NT2/D1 (cell line): ENCODE measurements at regions not wholly inside any gene's neighbourhood (a gene's known extent, or its start where the extent isn't known, plus 50 kb on each side); places are given as distances from the start of the nearest gene placed in this dataset.

Experiments used
- DNase-seq: peaks from one replicate; pipeline ENCODE4 v3.0.0-alpha.2; 2011; ENCODE audit warnings: low read depth, low spot score
- H3K27me3 ChIP-seq: 2 replicates; pipeline ENCODE4 v1.6.0; 2011; ENCODE audit warnings: mild to moderate bottlenecking; ENCODE audit not compliant: insufficient read length, insufficient read depth
- H3K36me3 ChIP-seq: 2 replicates; pipeline ENCODE4 v1.6.1; 2011; ENCODE audit warnings: mild to moderate bottlenecking, low read length, mixed read lengths; ENCODE audit not compliant: insufficient read depth, insufficient read length
- H3K4me1 ChIP-seq: 2 replicates; pipeline ENCODE4 v1.5.1; 2011; ENCODE audit not compliant: insufficient read depth, insufficient read length
- H3K4me3 ChIP-seq: 2 replicates; pipeline ENCODE4 v1.5.1; 2011; ENCODE audit warnings: low read depth; ENCODE audit not compliant: insufficient read length
- H3K9ac ChIP-seq: 2 replicates; pipeline ENCODE4 v1.6.0; 2011; ENCODE audit warnings: low read depth; ENCODE audit not compliant: insufficient read length
- H3K9me3 ChIP-seq: 2 replicates; pipeline ENCODE4 v1.5.1; 2011; ENCODE audit warnings: mild to moderate bottlenecking, low read length; ENCODE audit not compliant: insufficient read depth
- SUZ12 ChIP-seq: IDR thresholded peaks from 2 replicates; pipeline ENCODE4 v1.6.1; 2011; ENCODE audit not compliant: insufficient read length, insufficient read depth; ENCODE audit errors: extremely low read depth
- YY1 ChIP-seq: IDR thresholded peaks from 2 replicates; pipeline ENCODE4 v1.6.1; 2011; ENCODE audit not compliant: insufficient read length, insufficient read depth
- ZNF274 ChIP-seq: IDR thresholded peaks from 2 replicates; pipeline ENCODE4 v1.6.1; 2011; ENCODE audit warnings: mild to moderate bottlenecking, low read depth, low read length

- H3K36me3 ChIP-seq: no peaks in the 10 kb centered on the region
- no peak overlapping the region for H3K9ac ChIP-seq
- TF ChIP-seq YY1: no peak
- TF ChIP-seq ZNF274: no peak
- TF ChIP-seq SUZ12: no peak
- no peaks in the 10 kb centered on the region for H3K9me3 ChIP-seq
- no peaks in the 10 kb centered on the region for H3K27me3 ChIP-seq
- H3K4me1 ChIP-seq: no peaks in the 10 kb centered on the region
- no peak for DNase-seq
- H3K4me3 ChIP-seq: no peak overlapping the region
Observed at GRCh38 chr15:87115795-87116194, 1036.1 kb downstream of the AGBL1 start.

- Histone ChIP-seq H3K9me3 (peaks cover 8% of the 10 kb centered on the region; the same call in 1 of the 2 replicates), H3K9ac (no peak overlapping the region), H3K27me3 (no peaks in the 10 kb centered on the region), H3K36me3 (no peaks in the 10 kb centered on the region), H3K4me3 (no peak overlapping the region), H3K4me1 (no peaks in the 10 kb centered on the region)
- DNase-seq: no peak
- TF ChIP-seq SUZ12 (no peak), YY1 (no peak), ZNF274 (no peak)
Observed at GRCh38 chr15:87099916-87100315, 1020.2 kb downstream of the AGBL1 start.

GRCh38 chr15:87089551-87089950 lies 1009.9 kb downstream of the AGBL1 start:
- no peak overlapping the region for H3K9ac ChIP-seq
- TF ChIP-seq ZNF274: no peak
- no peak for TF ChIP-seq YY1
- TF ChIP-seq SUZ12: no peak
- no peaks in the 10 kb centered on the region for H3K27me3 ChIP-seq
- no peak overlapping the region for H3K4me3 ChIP-seq
- H3K36me3 ChIP-seq: no peaks in the 10 kb centered on the region
- no peaks in the 10 kb centered on the region for H3K9me3 ChIP-seq
- DNase-seq: no peak
- no peaks in the 10 kb centered on the region for H3K4me1 ChIP-seq

DNA sequence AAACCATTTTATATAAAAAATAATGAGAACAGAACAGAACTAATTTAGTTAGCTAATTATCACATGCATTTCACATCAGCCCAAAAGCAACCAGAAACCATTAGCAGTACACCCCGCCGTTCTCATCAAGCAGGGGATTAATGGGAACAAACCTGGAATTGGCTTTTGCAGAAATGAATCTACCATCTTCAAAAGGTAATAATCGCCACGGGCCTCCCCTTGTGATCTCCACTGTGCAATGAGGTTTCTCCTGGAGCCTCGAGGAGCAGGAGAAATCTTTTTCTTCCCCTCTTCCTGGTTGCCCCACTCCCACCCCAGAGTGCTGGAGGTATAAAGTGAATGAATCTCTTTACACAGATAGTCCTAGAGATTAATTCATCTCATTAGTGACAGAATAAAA lies 1003.5 kb downstream of the AGBL1 start:
- Histone ChIP-seq H3K9ac (no peak overlapping the region), H3K27me3 (no peaks in the 10 kb centered on the region), H3K4me3 (no peak overlapping the region), H3K4me1 (no peaks in the 10 kb centered on the region), H3K9me3 (no peaks in the 10 kb centered on the region), H3K36me3 (no peaks in the 10 kb centered on the region)
- no peak for TF ChIP-seq SUZ12
- no peak for TF ChIP-seq YY1
- TF ChIP-seq ZNF274: no peak
- DNase-seq: no peak

DNA sequence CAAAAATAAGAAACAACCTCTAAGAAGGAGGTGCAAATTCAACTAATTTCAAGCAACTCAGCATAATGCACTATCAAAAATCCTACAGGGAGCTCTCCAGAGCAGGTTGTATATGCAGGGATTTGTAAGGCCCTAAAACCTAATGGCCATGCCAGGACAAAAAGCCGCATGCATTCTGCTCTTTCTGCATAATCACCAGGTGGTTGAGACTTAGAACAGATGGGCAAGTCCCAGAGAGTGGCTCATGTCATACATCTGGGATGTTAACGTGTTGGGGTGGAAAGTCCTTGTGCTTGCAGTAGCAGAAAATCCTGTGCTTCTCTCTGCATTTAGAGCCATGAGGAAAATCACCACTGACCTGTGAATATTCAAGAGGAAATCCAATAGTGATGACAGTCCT lies 1002.9 kb downstream of the AGBL1 start:
- DNase-seq: no peak
- no peak overlapping the region for H3K9ac ChIP-seq
- H3K36me3 ChIP-seq: no peaks in the 10 kb centered on the region
- H3K27me3 ChIP-seq: no peaks in the 10 kb centered on the region
- TF ChIP-seq YY1: no peak
- TF ChIP-seq SUZ12: no peak
- no peak for TF ChIP-seq ZNF274
- no peaks in the 10 kb centered on the region for H3K9me3 ChIP-seq
- no peaks in the 10 kb centered on the region for H3K4me1 ChIP-seq
- no peak overlapping the region for H3K4me3 ChIP-seq

GRCh38 chr15:87080547-87080946 lies 1000.9 kb downstream of the AGBL1 start:
- H3K4me1 ChIP-seq: no peaks in the 10 kb centered on the region
- H3K36me3 ChIP-seq: no peaks in the 10 kb centered on the region
- no peak for TF ChIP-seq ZNF274
- no peak for TF ChIP-seq SUZ12
- no peak for TF ChIP-seq YY1
- H3K27me3 ChIP-seq: no peaks in the 10 kb centered on the region
- no peaks in the 10 kb centered on the region for H3K9me3 ChIP-seq
- DNase-seq: no peak
- H3K9ac ChIP-seq: no peak overlapping the region
- no peak overlapping the region for H3K4me3 ChIP-seq
